Right lobe of liver (tissue), 6 donors: ENCODE measurements at regions not wholly inside any gene's neighbourhood (a gene's known extent, or its start where the extent isn't known, plus 50 kb on each side); places are given as distances from the start of the nearest gene placed in this dataset.

ENCODE experiments used
- ATAC-seq, 4 donors: fragments of 200-7000 bp; cut with Tn5 transposase; one replicate each; pipeline ENCODE4 v1.9.1; 2020; ENCODE audit warnings: mild to moderate bottlenecking in 4 of 4, moderate library complexity in 4 of 4
- DNase-seq, 3 donors: peaks; one replicate each; pipeline ENCODE4 v3.0.0-alpha.2; 2020
- H3K27ac ChIP-seq, 3 donors: fragments of 200-600 bp; one replicate each; pipeline ENCODE4 v1.8.0; 2022
- H3K27me3 ChIP-seq, 2 donors: fragments of 200-600 bp; one replicate each; pipeline ENCODE4 v1.8.0; 2022
- H3K36me3 ChIP-seq, 4 donors: fragments of 200-600 bp; sonication (generic) in 1 of 4; one replicate each; pipeline versions ENCODE4 v1.5.1 to v1.8.0; 2017 to 2022; ENCODE audit warnings: control low read depth in 1 of 4
- H3K4me1 ChIP-seq, 4 donors: fragments of 200-600 bp; sonication (generic) in 1 of 4; one replicate each; pipeline versions ENCODE4 v1.5.1 to v1.8.0; 2017 to 2022; ENCODE audit warnings: control low read depth in 1 of 4
- H3K4me3 ChIP-seq, 3 donors: fragments of 200-600 bp; one replicate each; pipeline ENCODE4 v1.8.0; 2022
- H3K9me3 ChIP-seq, 4 donors: fragments of 200-600 bp; sonication (generic) in 1 of 4; one replicate each; pipeline versions ENCODE4 v1.5.1 to v1.8.0; 2017 to 2022; ENCODE audit warnings: control low read depth in 1 of 4
- CTCF ChIP-seq, 4 donors: fragments of 200-600 bp in 3 of 4; fragments of 450-650 bp in 1 of 4; IDR thresholded peaks; one replicate each; pipeline versions ENCODE4 v1.5.1 to v1.8.0; 2016 to 2022; ENCODE audit warnings: antibody characterized with exemption in 4 of 4, mild to moderate bottlenecking in 2 of 4
- POLR2A ChIP-seq: fragments of 450-650 bp; IDR thresholded peaks from one replicate; pipeline ENCODE4 v1.6.1; 2017; ENCODE audit warnings: antibody characterized with exemption, mild to moderate bottlenecking
- WGBS: methylation state at CpG from one replicate; pipeline ENCODE4 v1.1.6; 2018; ENCODE audit warnings: low coverage, low lambda C conversion rate; ENCODE audit not compliant: insufficient coverage; ENCODE audit errors: missing lambda C conversion rate; 5-methylcytosine and 5-hydroxymethylcytosine counted together
- intact Hi-C, 2 donors: fragments of 100-400 bp; cut with DNase I; formaldehyde crosslinking; loops; one replicate each; pipeline versions ENCODE4 v1.11.2 to v1.14.1; 2022
- donor health status: DM: no; HTN: yes; CAD: no.
- donor health status: DM: no; HTN: no; CAD: no.
- donor health status: DM: no; HTN: no; CAD: no.
- donor health status: DM: no; HTN: yes; CAD: no.
- donor health status: DM: no; HTN: yes; CAD: no.

DNA sequence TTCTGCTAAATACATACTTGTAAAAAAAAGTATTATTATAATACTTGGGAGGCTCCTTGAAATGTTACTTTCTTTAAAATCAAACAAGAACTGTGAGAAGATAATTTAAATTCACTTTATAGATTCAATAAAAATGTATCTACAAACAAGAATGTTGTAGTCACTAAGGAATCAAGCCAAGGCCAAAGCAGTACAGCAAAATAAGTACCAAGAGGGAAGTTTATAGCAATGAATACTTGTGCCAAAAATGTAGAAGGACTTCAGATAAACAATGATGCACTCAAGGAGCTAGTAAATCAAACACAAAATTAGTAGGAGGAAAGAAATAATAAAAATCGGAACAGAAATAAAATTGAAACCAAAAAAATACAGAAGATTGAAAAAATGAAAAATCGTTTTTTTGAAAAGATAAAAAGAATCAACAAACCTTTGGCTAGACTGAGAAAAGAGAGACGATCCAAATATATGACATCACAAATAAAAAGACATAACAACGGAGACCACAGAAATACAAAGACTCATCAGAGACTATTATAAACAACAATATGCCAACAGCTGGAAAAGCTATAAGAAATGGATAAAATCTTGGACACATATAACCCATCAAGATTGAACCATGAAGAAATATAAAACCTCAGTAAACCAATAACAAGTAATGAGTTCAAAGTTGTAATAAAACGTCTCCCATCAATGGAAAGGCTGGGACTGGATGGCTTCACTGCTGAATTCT is 286.0 kb upstream of the TMEM229A start:
- H3K27me3 ChIP-seq = no peaks in the 10 kb centered on the region
- no peak overlapping the region for H3K4me3 ChIP-seq
- no peaks in the 10 kb centered on the region for H3K9me3 ChIP-seq
- ATAC-seq (no peak), DNase-seq (no peak)
- H3K27ac ChIP-seq = no peak overlapping the region
- no peaks in the 10 kb centered on the region for H3K4me1 ChIP-seq
- 53% methylated on average over 5 of the region's 5 CpGs for WGBS
- no peaks in the 10 kb centered on the region for H3K36me3 ChIP-seq
- intact Hi-C loops = no loop called here
- no peak for TF ChIP-seq POLR2A
- TF ChIP-seq CTCF (IDR thresholded peaks at IDR 0.05) = no peak

- Histone ChIP-seq H3K4me3 (no peak overlapping the region), H3K9me3 (no peaks in the 10 kb centered on the region), H3K27me3 (no peaks in the 10 kb centered on the region), H3K36me3 (no peaks in the 10 kb centered on the region), H3K27ac (no peak overlapping the region), H3K4me1 (no peaks in the 10 kb centered on the region)
- DNase-seq (no peak), ATAC-seq (no peak)
- TF ChIP-seq CTCF (IDR thresholded peaks at IDR 0.05) (no peak), POLR2A (no peak)
- intact Hi-C loops = no loop called here
Observed at GRCh38 chr7:124310934-124311390, 278.1 kb upstream of the TMEM229A start.

GRCh38 chr7:124308384-124308783 is 275.5 kb upstream of the TMEM229A start:
- Histone ChIP-seq H3K4me1 (no peaks in the 10 kb centered on the region), H3K27me3 (no peaks in the 10 kb centered on the region), H3K36me3 (no peaks in the 10 kb centered on the region), H3K27ac (no peak overlapping the region), H3K4me3 (no peak overlapping the region), H3K9me3 (no peaks in the 10 kb centered on the region)
- DNase-seq (no peak), ATAC-seq (no peak)
- TF ChIP-seq CTCF (IDR thresholded peaks at IDR 0.05) (no peak), POLR2A (no peak)
- intact Hi-C loops = no loop called here

DNA sequence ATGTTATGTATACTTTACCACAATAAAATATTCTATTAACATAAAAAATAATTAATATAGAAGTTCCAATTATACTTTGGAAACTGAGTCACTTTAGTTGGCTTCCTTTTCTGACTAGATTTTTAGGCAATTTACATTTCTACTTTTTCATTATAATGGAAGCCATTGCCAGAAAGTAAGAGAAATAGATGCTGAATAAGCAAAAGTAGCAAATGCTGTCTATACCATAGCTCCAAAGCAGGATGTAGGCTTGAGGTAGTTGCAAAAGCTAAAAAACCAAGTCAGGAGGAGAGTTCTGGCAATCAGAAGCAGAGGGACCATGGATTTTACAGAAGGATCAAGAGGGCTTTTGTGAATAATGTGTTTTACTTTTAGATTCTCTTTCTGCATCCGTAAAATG is 262.4 kb upstream of the TMEM229A start:
- no peak overlapping the region for H3K27ac ChIP-seq
- ATAC-seq = no peak
- DNase-seq = no peak
- no peaks in the 10 kb centered on the region for H3K27me3 ChIP-seq
- intact Hi-C loops = no loop called here
- TF ChIP-seq CTCF (IDR thresholded peaks at IDR 0.05) (no peak), POLR2A (no peak)
- peaks cover 0 to 9% (median 4%) of the 10 kb centered on the region in 4 donors for H3K9me3 ChIP-seq
- WGBS = 55% methylated on average over 1 of the region's 1 CpG
- no peaks in the 10 kb centered on the region for H3K4me1 ChIP-seq
- no peaks in the 10 kb centered on the region for H3K36me3 ChIP-seq
- H3K4me3 ChIP-seq = no peak overlapping the region

DNA sequence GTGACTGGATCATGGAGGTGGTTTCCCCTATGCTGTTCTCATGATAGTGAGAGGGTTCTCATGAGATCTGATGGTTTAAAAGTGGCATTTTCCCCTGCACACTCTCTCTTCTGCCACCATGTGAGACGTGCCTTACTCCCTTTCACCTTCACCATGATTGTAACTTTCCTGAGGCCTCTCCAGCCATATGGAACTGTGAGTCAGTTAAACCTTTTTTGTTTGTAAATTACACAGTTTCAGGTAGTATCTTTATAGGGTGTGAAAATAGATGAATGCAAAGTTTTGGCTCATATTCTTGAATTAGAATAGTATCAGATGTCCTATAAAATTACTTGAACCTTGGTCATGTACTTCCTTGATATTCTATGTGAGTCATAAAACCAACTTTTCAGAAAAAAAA is 252.1 kb upstream of the TMEM229A start:
- Histone ChIP-seq H3K4me1 (no peaks in the 10 kb centered on the region), H3K36me3 (no peaks in the 10 kb centered on the region), H3K27me3 (no peaks in the 10 kb centered on the region), H3K9me3 (no peaks in the 10 kb centered on the region), H3K27ac (no peak overlapping the region), H3K4me3 (no peak overlapping the region)
- TF ChIP-seq POLR2A (no peak), CTCF (IDR thresholded peaks at IDR 0.05) (no peak)
- WGBS = 28% methylated on average over 1 of the region's 1 CpG
- intact Hi-C loops = no loop called here
- DNase-seq (no peak), ATAC-seq (no peak)
